SKM-1 (cell line): ENCODE measurements at regions not wholly inside any gene's neighbourhood (a gene's known extent, or its start where the extent isn't known, plus 50 kb on each side); places are given as distances from the start of the nearest gene placed in this dataset.

Source experiments
- DNase-seq: peaks from one replicate; lab custom pipeline; 2025; ENCODE audit not compliant: unreplicated experiment; lab: John Stamatoyannopoulos, UW

GRCh38 chr16:54812229-54812628, 118.4 kb upstream of the IRX5 start:
- no peak for DNase-seq

DNA sequence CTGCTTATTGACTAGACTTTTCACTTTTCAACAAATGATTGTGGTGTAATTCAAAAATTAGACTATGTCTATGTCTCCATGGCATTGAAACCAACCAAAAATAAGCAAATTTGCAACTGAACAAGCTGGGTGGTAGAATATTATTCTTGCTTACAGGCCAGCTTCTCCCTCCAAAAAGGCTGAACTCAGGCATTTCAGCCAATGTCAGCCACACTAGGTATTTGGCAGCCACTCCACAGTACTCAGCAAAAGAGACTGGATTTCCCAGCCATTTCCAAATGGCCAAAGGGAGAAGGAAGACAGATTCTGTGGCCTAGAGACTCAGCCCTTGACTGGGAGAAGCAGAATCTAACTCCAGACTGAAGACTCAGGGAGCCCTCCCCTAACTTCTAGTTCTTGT, 121.8 kb upstream of the IRX5 start:
- DNase-seq = no peak

- DNase-seq = no peak
Measured at GRCh38 chr16:54806881-54807360, 123.7 kb upstream of the IRX5 start.

DNA sequence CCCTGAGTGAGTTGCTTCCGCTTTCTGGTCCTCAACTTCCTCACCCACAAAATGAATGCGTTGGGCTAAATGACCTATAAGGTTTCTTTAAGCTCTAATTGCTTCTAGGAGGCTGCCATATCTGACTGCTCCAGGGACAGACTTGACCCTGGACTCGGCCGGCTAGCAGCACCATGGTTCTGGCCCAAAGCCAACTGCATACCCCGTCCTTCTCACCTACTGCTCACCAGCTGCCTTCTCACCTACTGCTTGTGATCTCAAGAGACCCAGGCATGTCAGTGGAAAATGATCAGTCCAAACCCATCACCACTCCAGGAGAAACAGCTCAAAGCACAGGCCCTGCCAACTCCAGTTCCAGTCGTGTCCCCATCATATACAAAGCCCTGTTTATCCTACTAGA, 124.3 kb upstream of the IRX5 start:
- DNase-seq = no peak

GRCh38 chr16:54805648-54806047, 125.0 kb upstream of the IRX5 start:
- DNase-seq = no peak

- no peak for DNase-seq
Measured at GRCh38 chr16:54801057-54801844, 129.4 kb upstream of the IRX5 start.

DNA sequence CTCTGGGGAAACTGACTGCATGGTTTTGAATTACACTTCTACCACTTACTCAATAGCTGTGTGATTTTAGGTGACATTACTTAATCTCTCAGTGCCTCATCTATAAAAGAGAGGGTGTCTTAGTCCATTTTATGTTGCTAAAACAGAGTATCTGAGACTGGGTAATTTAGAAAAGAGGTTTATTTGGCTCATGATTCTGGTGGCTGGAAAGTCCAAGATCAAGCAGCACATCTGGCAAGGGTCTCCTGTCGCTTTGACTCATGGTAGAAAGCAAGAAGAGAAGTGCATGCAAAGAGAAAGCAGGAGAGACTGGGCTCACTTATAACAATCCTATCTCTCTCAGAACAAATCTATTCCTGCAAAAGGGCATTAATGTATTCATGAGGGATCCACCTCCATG, 132.4 kb upstream of the IRX5 start:
- DNase-seq = no peak

- no peak for DNase-seq
Measured at GRCh38 chr16:54796211-54796610, 134.5 kb upstream of the IRX5 start.

DNA sequence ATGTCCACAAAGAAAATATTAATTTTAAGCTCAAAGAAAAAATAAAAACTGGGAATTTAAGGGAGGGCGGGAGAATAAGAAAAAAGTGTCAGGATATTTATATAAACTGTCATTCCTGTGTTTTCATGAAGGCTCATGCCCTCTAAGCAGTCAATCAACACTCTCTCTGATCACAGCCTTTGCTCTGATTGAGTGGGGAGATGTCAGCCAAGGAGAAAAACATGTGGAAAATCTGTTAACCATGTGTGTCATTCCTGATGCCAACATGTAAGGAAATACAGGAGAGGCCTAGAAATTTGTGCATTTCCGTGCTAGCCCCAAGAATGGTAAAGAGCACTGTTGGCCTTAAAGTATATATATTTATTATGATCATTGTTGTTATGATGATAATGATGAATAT, 137.9 kb upstream of the IRX5 start:
- DNase-seq = no peak

DNA sequence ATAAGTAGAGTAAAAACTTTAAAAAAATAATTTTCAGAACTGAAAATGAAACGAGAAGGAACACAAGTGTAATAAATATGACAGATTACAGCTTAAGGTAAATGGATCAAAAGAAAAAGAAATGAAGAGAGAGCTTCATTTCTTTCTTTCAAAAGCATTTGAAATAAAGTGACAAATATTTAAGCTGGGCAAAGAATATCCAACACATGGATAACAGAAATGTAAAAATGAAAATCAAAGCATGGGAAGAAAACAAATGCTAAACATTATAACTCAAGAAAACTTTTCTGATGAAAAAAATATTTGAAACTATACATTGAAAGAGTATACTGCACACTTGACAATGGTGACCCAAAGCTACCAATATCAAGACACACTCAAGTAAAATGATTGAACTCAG, 143.6 kb upstream of the IRX5 start:
- no peak for DNase-seq

GRCh38 chr16:54783980-54784379, 146.7 kb upstream of the IRX5 start:
- DNase-seq = no peak

DNA sequence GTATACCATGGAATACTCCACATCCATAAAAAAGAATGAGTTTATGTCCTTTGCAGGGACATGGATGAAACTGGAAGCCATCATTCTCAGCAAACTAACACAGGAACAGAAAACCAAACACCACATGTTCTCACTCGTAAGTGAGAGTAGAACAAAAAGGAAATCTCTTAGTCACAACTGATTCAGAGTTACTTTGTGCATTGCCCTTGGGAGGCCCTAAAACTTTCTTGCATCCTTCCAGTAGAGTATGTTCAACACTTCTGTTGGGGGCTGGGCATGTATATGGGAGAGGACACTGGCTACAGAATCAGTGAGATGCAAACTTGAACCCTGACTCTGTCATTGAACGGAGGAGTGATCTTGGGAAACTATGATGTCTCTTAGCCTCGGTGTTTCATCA, 147.4 kb upstream of the IRX5 start:
- no peak for DNase-seq

- no peak for DNase-seq
Measured at GRCh38 chr16:54780266-54780665, 150.4 kb upstream of the IRX5 start.

GRCh38 chr16:54779549-54779948, 151.1 kb upstream of the IRX5 start:
- DNase-seq = no peak

- DNase-seq = no peak
Measured at GRCh38 chr16:54774768-54775167, 155.9 kb upstream of the IRX5 start.

GRCh38 chr16:54772400-54772799, 158.3 kb upstream of the IRX5 start:
- DNase-seq = no peak

DNA sequence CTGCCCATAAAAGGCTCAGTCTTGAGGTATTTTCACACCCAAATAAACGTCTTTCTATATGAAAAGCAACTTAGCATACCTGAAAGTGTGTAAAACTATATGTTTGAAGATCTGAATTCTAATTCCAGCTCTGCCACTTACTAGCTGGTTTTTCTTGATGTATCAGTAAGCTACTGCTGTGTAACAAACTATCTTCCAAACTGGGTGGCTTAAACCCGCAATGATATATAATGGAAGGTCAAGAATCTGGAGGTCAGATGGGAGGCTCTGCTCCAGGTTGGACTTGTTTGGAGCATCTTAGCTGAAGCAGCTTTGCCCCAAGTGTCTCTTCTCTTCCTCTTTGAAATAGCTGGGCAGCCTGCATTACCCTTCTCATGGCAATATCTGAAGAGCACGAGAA, 164.3 kb upstream of the IRX5 start:
- no peak for DNase-seq

DNA sequence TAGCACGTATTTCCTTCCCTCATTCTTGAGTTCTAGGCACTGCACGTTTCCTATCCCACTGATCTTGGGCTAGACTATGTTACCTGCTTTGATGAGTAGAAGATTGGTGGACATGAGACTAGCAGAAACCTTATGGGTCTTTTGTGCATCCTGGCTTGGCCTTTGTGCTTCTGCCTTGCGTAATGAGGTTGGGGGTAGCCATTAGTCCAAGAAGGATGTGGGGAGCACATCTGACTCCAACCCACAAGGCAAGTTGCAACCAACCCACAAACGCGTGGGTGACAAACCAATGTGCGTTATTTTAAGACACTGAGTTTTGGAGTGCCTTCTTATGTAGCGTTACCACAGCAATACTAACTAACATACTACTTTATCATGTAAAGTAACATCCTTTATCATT, 180.4 kb upstream of the IRX5 start:
- DNase-seq = peak; percentile 71

DNA sequence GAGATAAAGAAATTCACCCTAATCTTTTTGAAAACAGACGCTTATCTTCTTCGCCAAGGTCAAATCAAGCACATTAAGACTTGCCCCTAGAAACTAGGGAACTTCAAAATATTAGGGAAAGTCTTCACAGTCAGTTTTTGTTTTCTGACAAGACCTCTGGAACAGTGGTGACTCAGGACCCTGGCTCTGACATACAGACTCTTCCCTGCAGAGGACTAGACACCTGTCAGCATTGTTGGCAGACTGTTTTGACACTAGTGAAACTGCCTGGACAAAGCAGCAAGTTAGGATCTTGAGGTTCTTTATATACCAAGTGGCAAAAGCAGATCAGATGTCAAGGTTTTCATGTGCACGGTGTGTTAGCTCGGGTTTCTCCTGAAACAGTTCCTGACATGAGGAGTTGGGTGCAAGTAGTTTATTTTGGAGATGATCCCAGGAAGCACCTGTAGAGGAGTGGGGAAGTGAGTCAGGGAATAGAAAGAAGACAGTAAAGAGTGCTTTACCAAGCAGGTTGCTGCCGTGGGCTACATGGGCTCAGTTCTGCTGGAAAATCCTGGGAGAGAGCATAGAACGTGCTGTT, 182.0 kb upstream of the IRX5 start:
- no peak for DNase-seq

DNA sequence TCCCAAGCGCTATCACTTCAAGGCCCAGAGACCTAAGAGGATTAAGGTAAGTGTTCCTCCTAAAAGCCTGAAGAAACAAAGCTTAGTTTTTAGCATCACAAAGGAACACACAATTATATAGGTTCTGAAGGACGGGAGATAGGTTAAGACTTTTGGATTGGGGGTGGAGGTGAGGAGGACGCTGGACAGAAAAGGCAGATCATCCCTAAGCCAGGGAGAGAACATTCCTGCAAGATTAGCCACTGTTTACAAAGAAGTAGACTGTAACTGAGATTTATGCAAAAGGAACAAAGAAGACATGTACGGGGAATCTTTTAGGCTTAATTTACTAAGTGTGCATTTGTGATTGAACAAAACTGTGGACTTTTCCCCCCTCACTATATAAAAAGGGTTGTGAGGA, 184.1 kb upstream of the IRX5 start:
- DNase-seq = no peak

DNA sequence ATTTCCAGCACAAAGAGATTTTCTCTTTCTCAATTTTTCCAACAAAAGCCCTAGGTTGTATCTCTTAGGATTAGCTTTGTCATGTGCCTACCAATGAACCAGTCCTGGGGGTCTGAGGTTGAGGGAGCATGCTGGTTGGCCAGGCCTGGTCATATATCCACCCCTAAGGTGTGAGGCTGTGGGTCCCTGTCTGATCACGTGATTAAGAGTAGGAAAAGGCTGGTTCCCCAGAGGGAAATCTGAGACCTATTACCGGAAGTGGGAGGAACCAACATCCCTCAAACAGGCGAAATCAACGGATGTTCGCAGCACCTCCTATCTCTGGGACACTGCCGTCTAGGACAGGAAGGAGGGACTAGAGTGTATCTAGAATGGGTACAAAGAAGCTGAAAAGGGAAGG, 185.7 kb upstream of the IRX5 start:
- no peak for DNase-seq

GRCh38 chr16:54742436-54742835, 188.2 kb upstream of the IRX5 start:
- DNase-seq = no peak

DNA sequence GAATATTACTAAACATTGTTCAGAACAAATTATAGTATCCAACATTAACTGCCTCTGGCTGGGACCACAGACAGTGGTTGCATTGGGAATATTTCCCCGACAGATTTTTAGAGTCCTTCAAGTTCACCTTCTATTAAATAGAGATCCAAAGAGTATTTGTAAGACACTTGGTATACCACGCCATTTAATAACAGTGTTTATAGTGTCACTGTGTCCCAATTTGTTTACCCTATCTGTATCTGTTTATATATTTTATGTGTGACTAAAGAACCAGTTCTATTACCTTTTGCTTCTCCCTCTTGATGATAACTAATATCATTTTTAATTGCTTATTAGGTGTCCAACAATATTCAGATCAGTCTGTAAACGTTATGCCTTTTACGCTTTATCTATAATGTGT, 191.3 kb upstream of the IRX5 start:
- no peak for DNase-seq
